ENCODE measurements at regions not wholly inside any gene's neighbourhood (a gene's known extent, or its start where the extent isn't known, plus 50 kb on each side); places are given as distances from the start of the nearest gene placed in this dataset.

- Mint-ChIP-seq H3K9me3 (peaks cover 6% of the 10 kb centered on the region), H3K27ac (no peak overlapping the region), H3K4me3 (no peak overlapping the region), H3K4me1 (peaks cover 11% of the 10 kb centered on the region), H3K27me3 (ENCODE audit: low read depth) (no peaks in the 10 kb centered on the region), H3K36me3 (no peaks in the 10 kb centered on the region)
- TF ChIP-seq FOXP4 (CRISPR knock-in tag; IDR thresholded peaks at IDR 0.05) = no peak
- TF ChIP-seq ATF2 (CRISPR knock-in tag; IDR thresholded peaks at IDR 0.05; ENCODE audit: borderline replicate concordance, low read depth) = no peak
- TF ChIP-seq, protein P1, sequence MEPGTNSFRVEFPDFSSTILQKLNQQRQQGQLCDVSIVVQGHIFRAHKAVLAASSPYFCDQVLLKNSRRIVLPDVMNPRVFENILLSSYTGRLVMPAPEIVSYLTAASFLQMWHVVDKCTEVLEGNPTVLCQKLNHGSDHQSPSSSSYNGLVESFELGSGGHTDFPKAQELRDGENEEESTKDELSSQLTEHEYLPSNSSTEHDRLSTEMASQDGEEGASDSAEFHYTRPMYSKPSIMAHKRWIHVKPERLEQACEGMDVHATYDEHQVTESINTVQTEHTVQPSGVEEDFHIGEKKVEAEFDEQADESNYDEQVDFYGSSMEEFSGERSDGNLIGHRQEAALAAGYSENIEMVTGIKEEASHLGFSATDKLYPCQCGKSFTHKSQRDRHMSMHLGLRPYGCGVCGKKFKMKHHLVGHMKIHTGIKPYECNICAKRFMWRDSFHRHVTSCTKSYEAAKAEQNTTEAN (CRISPR knock-in tag; IDR thresholded peaks at IDR 0.05) = no peak
- TF ChIP-seq, protein P2, sequence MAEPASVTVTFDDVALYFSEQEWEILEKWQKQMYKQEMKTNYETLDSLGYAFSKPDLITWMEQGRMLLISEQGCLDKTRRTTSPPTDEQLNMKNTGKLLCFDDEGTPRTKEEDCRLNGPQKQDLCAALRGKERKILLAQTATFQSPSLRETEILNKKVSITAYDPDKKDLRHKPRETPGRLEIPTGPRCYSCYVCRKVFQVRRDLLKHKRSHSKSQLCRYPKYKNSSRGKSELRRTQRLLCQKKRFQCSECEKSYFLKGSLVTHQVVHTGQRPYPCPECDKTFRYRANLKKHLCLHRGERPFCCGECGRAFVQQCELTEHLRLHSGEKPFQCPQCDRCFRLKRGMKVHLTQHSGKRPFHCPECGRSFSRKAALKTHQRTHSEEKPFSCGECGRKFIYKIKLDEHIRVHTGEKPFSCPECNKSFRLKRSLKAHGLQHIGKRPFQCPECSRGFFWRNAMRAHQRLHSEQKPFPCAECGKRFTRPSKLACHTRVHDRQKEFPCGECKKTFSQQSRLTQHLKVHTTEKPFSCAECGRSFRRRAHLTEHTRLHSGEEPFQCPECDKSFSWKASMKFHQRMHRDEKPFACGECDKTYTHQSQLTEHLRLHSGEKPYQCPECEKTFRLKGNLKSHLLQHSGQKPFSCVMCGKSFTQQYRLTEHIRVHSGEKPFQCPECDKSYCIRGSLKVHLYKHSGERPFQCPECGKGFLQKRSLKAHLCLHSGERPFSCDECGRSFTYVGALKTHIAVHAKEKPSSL (CRISPR knock-in tag; conservative IDR thresholded peaks at IDR 0.05) = no peak
- TF ChIP-seq IRF2 (CRISPR knock-in tag; IDR thresholded peaks at IDR 0.05; ENCODE audit: borderline replicate concordance, low read depth) = no peak
- no peak for TF ChIP-seq PREB (CRISPR knock-in tag; IDR thresholded peaks at IDR 0.05; ENCODE audit: borderline replicate concordance)
- no peak for TF ChIP-seq PRRX2 (CRISPR knock-in tag; IDR thresholded peaks at IDR 0.05)
- ATAC-seq (no peak), DNase-seq (ENCODE audit: low spot score) (no peak)
- ChIA-PET POLR2A (no interaction called here), CTCF (no interaction called here)
Observed at GRCh38 chr6:103107985-103108384, 1714.5 kb downstream of the GRIK2 start.

DNA sequence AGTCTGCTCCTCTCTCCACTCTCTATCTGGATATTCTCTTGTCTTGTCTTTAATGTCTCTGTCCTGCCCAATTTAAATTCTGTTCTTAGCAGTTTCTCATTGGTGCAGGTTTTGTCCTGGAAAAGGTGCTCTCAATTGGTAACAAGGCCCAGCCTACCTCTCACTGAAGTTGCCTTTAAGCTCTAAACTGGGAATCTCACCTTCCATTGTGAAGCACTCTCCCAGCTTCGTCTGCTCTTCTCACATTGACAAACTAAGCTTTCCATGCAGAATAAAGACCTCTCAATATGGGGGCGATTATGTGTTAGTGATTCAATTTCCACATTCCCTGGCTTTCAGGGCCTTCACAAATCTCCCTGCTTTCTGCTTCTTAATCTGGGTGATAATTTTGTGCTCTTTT, 1712.2 kb downstream of the GRIK2 start:
- H3K27ac Mint-ChIP-seq = peak overlapping the region; percentile 33; the same call in 1 of the 2 replicates
- POLR2A ChIA-PET = no interaction called here
- no peaks in the 10 kb centered on the region for H3K36me3 Mint-ChIP-seq
- peaks cover 11% of the 10 kb centered on the region for H3K4me1 Mint-ChIP-seq
- H3K4me3 Mint-ChIP-seq = no peak overlapping the region
- DNase-seq (ENCODE audit: low spot score) (no peak), ATAC-seq (peak; percentile 91)
- CTCF ChIA-PET = interaction anchor here (1.0 to 1.3 kb wide), 3 partner anchors 17 to 256 kb away, joined by 5 to 6 read pairs (median 5); no protein-coding TSS in a partner anchor
- no peaks in the 10 kb centered on the region; the same call in 1 of the 2 replicates for H3K27me3 Mint-ChIP-seq (ENCODE audit: low read depth)
- H3K9me3 Mint-ChIP-seq = peaks cover 15% of the 10 kb centered on the region
- TF ChIP-seq GTF2I (CRISPR knock-in tag; conservative IDR thresholded peaks at IDR 0.05) = no peak
- TF ChIP-seq, protein P3, sequence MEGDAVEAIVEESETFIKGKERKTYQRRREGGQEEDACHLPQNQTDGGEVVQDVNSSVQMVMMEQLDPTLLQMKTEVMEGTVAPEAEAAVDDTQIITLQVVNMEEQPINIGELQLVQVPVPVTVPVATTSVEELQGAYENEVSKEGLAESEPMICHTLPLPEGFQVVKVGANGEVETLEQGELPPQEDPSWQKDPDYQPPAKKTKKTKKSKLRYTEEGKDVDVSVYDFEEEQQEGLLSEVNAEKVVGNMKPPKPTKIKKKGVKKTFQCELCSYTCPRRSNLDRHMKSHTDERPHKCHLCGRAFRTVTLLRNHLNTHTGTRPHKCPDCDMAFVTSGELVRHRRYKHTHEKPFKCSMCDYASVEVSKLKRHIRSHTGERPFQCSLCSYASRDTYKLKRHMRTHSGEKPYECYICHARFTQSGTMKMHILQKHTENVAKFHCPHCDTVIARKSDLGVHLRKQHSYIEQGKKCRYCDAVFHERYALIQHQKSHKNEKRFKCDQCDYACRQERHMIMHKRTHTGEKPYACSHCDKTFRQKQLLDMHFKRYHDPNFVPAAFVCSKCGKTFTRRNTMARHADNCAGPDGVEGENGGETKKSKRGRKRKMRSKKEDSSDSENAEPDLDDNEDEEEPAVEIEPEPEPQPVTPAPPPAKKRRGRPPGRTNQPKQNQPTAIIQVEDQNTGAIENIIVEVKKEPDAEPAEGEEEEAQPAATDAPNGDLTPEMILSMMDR (IDR thresholded peaks at IDR 0.05) = no peak
- TF ChIP-seq, protein P4, sequence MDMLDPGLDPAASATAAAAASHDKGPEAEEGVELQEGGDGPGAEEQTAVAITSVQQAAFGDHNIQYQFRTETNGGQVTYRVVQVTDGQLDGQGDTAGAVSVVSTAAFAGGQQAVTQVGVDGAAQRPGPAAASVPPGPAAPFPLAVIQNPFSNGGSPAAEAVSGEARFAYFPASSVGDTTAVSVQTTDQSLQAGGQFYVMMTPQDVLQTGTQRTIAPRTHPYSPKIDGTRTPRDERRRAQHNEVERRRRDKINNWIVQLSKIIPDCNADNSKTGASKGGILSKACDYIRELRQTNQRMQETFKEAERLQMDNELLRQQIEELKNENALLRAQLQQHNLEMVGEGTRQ (CRISPR knock-in tag; IDR thresholded peaks at IDR 0.05) = no peak
- TF ChIP-seq, protein P5, sequence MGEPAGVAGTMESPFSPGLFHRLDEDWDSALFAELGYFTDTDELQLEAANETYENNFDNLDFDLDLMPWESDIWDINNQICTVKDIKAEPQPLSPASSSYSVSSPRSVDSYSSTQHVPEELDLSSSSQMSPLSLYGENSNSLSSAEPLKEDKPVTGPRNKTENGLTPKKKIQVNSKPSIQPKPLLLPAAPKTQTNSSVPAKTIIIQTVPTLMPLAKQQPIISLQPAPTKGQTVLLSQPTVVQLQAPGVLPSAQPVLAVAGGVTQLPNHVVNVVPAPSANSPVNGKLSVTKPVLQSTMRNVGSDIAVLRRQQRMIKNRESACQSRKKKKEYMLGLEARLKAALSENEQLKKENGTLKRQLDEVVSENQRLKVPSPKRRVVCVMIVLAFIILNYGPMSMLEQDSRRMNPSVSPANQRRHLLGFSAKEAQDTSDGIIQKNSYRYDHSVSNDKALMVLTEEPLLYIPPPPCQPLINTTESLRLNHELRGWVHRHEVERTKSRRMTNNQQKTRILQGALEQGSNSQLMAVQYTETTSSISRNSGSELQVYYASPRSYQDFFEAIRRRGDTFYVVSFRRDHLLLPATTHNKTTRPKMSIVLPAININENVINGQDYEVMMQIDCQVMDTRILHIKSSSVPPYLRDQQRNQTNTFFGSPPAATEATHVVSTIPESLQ (CRISPR knock-in tag; IDR thresholded peaks at IDR 0.05) = no peak
- TF ChIP-seq MYBL2 (CRISPR knock-in tag; IDR thresholded peaks at IDR 0.05) = no peak
- TF ChIP-seq ELF4 (CRISPR knock-in tag; IDR thresholded peaks at IDR 0.05; ENCODE audit: low read depth) = no peak
- TF ChIP-seq FOXP1 (CRISPR knock-in tag; IDR thresholded peaks at IDR 0.05; ENCODE audit: borderline replicate concordance) = no peak
- TF ChIP-seq, protein P6, sequence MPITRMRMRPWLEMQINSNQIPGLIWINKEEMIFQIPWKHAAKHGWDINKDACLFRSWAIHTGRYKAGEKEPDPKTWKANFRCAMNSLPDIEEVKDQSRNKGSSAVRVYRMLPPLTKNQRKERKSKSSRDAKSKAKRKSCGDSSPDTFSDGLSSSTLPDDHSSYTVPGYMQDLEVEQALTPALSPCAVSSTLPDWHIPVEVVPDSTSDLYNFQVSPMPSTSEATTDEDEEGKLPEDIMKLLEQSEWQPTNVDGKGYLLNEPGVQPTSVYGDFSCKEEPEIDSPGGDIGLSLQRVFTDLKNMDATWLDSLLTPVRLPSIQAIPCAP (CRISPR knock-in tag; IDR thresholded peaks at IDR 0.05) = no peak
- no peak for TF ChIP-seq ATF1 (CRISPR knock-in tag; IDR thresholded peaks at IDR 0.05)
- TF ChIP-seq EMX1 (CRISPR knock-in tag; IDR thresholded peaks at IDR 0.05) = no peak
- no peak for TF ChIP-seq ZMAT4 (CRISPR knock-in tag; IDR thresholded peaks at IDR 0.05)
- no peak for TF ChIP-seq NR3C1 (CRISPR knock-in tag; conservative IDR thresholded peaks at IDR 0.05; ENCODE audit: low read depth)
- no peak for TF ChIP-seq MAX (CRISPR knock-in tag; IDR thresholded peaks at IDR 0.05)
- no peak for TF ChIP-seq ZNF232 (CRISPR knock-in tag; IDR thresholded peaks at IDR 0.05)

Data from WTC11 (cell line).